ENCODE measurements at regions not wholly inside any gene's neighbourhood (a gene's known extent, or its start where the extent isn't known, plus 50 kb on each side); places are given as distances from the start of the nearest gene placed in this dataset.

DNA sequence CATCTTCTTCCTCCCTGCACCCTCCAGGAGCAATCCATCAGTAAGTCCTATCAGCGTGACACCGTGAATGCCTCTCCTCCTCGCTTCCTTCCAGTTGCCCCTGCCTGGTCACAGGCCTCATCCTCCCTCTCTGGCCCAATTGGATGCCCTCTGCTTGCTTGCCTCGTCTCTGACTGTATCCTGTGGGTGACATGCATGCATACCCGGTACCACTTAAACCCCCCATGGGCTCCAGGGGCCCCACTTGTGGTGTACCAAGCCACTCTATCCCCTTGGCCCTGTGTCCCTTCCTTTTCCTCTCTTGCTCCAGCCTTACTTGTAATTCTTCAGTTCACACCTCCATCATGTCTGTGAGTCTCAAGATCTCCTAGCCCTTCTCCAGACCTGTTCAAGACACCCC lies 106.0 kb upstream of the RTL1 start:
- Histone ChIP-seq H3K4me1 (ENCODE audit: control insufficient read depth in 1 of 2, insufficient read depth in 2 of 2, low read length in 2 of 2) (no peaks in the 10 kb centered on the region), H2AFZ (ENCODE audit: low read depth, low read length, poor library complexity, severe bottlenecking) (no peak overlapping the region), H3K9me3 (ENCODE audit: control insufficient read depth in 1 of 2, insufficient read depth in 1 of 2, low read depth in 1 of 2, low read length in 2 of 2) (no peaks in the 10 kb centered on the region; a peak in 1 of 4 replicates), H3K9ac (ENCODE audit: low read length) (no peak overlapping the region), H3K36me3 (ENCODE audit: control insufficient read depth in 1 of 2, insufficient read depth in 2 of 2, low read length in 2 of 2) (no peaks in the 10 kb centered on the region), H3K27ac (ENCODE audit: low read depth, low read length) (no peak overlapping the region), H3K4me3 (replicated peaks in 1 of 2; ENCODE audit: low read depth in 1 of 2, low read length in 2 of 2) (no peak overlapping the region), H4K20me1 (ENCODE audit: insufficient read depth) (no peaks in the 10 kb centered on the region), H3K79me2 (ENCODE audit: insufficient read depth, low read length) (no peaks in the 10 kb centered on the region), H3K4me2 (ENCODE audit: low read length) (no peak overlapping the region), H3K9me2 (ENCODE audit: insufficient read depth) (no peaks in the 10 kb centered on the region), H3K27me3 (ENCODE audit: insufficient read depth, low read length) (no peaks in the 10 kb centered on the region)
- ATAC-seq (no peak), DNase-seq (ENCODE audit: low read depth, low spot score) (no peak)
- intact Hi-C loops (cut with micrococcal nuclease) = no loop called here
- ChIA-PET RAD21 (ENCODE audit: low non-redundant PET in 1 of 2, low total read pairs in 2 of 2, uncharacterized antibody in 2 of 2, unreplicated experiment in 2 of 2) (no interaction called here), CTCF (no interaction called here), POLR2A (no interaction called here)
- no TSS peak for BruUV-seq (replicated peaks)
- TF ChIP-seq EZH2 (IDR thresholded peaks at IDR 0.05) = no peak
- TF ChIP-seq YY1 (IDR thresholded peaks at IDR 0.05; ENCODE audit: extremely low read depth, insufficient replicate concordance, low read depth, low read length) = no peak
- TF ChIP-seq, protein P1, sequence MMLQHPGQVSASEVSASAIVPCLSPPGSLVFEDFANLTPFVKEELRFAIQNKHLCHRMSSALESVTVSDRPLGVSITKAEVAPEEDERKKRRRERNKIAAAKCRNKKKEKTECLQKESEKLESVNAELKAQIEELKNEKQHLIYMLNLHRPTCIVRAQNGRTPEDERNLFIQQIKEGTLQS (IDR thresholded peaks at IDR 0.05) = no peak
- TF ChIP-seq SRF (IDR thresholded peaks at IDR 0.05; ENCODE audit: low read depth) = no peak
- TF ChIP-seq RAD21 (IDR thresholded peaks at IDR 0.05; ENCODE audit: low read depth) = no peak
- TF ChIP-seq JUND (IDR thresholded peaks at IDR 0.05) = no peak
- TF ChIP-seq, protein P2, sequence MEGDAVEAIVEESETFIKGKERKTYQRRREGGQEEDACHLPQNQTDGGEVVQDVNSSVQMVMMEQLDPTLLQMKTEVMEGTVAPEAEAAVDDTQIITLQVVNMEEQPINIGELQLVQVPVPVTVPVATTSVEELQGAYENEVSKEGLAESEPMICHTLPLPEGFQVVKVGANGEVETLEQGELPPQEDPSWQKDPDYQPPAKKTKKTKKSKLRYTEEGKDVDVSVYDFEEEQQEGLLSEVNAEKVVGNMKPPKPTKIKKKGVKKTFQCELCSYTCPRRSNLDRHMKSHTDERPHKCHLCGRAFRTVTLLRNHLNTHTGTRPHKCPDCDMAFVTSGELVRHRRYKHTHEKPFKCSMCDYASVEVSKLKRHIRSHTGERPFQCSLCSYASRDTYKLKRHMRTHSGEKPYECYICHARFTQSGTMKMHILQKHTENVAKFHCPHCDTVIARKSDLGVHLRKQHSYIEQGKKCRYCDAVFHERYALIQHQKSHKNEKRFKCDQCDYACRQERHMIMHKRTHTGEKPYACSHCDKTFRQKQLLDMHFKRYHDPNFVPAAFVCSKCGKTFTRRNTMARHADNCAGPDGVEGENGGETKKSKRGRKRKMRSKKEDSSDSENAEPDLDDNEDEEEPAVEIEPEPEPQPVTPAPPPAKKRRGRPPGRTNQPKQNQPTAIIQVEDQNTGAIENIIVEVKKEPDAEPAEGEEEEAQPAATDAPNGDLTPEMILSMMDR (IDR thresholded peaks at IDR 0.05 in 2 of 3, conservative IDR thresholded peaks at IDR 0.05 in 1 of 3; ENCODE audit: borderline replicate concordance in 1 of 3, insufficient read depth in 1 of 3, low read depth in 2 of 3, low read length in 2 of 3) = no peak
- TF ChIP-seq, protein P3, sequence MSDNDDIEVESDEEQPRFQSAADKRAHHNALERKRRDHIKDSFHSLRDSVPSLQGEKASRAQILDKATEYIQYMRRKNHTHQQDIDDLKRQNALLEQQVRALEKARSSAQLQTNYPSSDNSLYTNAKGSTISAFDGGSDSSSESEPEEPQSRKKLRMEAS (IDR thresholded peaks at IDR 0.05) = no peak
- TF ChIP-seq FOSL1 (IDR thresholded peaks at IDR 0.05; ENCODE audit: low read depth) = no peak
- TF ChIP-seq EZH2phosphoT487 (IDR thresholded peaks at IDR 0.05; ENCODE audit: borderline replicate concordance) = no peak
- TF ChIP-seq SP1 (IDR thresholded peaks at IDR 0.05; ENCODE audit: low read depth) = no peak
- no peak for TF ChIP-seq SIN3A (IDR thresholded peaks at IDR 0.05; ENCODE audit: low read depth)
- TF ChIP-seq, protein P4, sequence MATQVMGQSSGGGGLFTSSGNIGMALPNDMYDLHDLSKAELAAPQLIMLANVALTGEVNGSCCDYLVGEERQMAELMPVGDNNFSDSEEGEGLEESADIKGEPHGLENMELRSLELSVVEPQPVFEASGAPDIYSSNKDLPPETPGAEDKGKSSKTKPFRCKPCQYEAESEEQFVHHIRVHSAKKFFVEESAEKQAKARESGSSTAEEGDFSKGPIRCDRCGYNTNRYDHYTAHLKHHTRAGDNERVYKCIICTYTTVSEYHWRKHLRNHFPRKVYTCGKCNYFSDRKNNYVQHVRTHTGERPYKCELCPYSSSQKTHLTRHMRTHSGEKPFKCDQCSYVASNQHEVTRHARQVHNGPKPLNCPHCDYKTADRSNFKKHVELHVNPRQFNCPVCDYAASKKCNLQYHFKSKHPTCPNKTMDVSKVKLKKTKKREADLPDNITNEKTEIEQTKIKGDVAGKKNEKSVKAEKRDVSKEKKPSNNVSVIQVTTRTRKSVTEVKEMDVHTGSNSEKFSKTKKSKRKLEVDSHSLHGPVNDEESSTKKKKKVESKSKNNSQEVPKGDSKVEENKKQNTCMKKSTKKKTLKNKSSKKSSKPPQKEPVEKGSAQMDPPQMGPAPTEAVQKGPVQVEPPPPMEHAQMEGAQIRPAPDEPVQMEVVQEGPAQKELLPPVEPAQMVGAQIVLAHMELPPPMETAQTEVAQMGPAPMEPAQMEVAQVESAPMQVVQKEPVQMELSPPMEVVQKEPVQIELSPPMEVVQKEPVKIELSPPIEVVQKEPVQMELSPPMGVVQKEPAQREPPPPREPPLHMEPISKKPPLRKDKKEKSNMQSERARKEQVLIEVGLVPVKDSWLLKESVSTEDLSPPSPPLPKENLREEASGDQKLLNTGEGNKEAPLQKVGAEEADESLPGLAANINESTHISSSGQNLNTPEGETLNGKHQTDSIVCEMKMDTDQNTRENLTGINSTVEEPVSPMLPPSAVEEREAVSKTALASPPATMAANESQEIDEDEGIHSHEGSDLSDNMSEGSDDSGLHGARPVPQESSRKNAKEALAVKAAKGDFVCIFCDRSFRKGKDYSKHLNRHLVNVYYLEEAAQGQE (IDR thresholded peaks at IDR 0.05; ENCODE audit: low read depth) = no peak
- no peak for TF ChIP-seq EGR1 (IDR thresholded peaks at IDR 0.05; ENCODE audit: low read depth)
- TF ChIP-seq POLR2AphosphoS5 (IDR thresholded peaks at IDR 0.05; ENCODE audit: low read depth, low read length) = no peak
- no peak for TF ChIP-seq CBX3 (IDR thresholded peaks at IDR 0.05; ENCODE audit: low read depth)
- TF ChIP-seq TCF7L2 (IDR thresholded peaks at IDR 0.05; ENCODE audit: borderline replicate concordance, extremely low read depth, insufficient read depth, insufficient read length) = no peak
- no peak for TF ChIP-seq POLR2A (IDR thresholded peaks at IDR 0.05; ENCODE audit: borderline replicate concordance, extremely low read depth, insufficient read depth, insufficient read length)
- TF ChIP-seq CEBPB (IDR thresholded peaks at IDR 0.05; ENCODE audit: low read depth) = no peak
